ENCODE measurements at regions not wholly inside any gene's neighbourhood (a gene's known extent, or its start where the extent isn't known, plus 50 kb on each side); places are given as distances from the start of the nearest gene placed in this dataset.

DNA sequence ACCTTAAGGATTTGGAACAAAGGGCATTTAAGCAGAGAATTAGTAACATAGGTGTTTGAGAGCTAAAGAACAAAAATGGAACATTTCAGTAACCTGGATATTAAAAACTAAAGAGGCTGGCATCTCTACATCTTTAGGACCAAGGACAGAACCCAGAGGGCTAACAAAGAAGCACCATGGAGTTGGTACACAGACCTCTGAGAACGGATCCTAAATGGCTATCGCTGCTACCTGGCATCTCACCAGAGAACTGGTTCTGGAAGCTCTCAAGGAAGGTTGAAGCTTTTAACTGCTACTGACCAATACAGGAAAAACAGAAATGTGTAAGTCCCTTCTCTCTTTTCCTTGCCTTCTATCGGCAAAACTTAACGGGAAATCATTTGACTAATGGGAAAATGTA, 118.4 kb upstream of the TLL1 start:
- Histone ChIP-seq H2AFZ (ENCODE audit: low read length) (no peak overlapping the region), H3K79me1 (ENCODE audit: insufficient read depth, low read depth, low read length, poor library complexity, severe bottlenecking) (no peaks in the 10 kb centered on the region), H2BK12ac (ENCODE audit: insufficient read length, low read depth, low read length) (no peak overlapping the region), H3K4me2 (ENCODE audit: insufficient read depth, insufficient read length, low read length) (no peak overlapping the region), H3K4me1 (ENCODE audit: insufficient read depth, low read length) (no peaks in the 10 kb centered on the region; the same call in 1 of the 2 replicates), H4K91ac (ENCODE audit: insufficient read length, low read depth, low read length) (no peak overlapping the region), H3T11ph (ENCODE audit: low read length) (no peak overlapping the region), H2BK15ac (ENCODE audit: low read depth, low read length) (no peak overlapping the region), H4K5ac (ENCODE audit: insufficient read length, low read depth, low read length) (no peak overlapping the region), H4K8ac (replicated peaks; ENCODE audit: insufficient read length, low read depth, low read length) (no peak overlapping the region), H3K4ac (ENCODE audit: low read depth, low read length) (no peak overlapping the region), H3K9ac (ENCODE audit: extremely low read depth, insufficient read length, low read length) (no peak overlapping the region), H4K20me1 (ENCODE audit: control insufficient read depth, insufficient read depth, insufficient read length) (no peaks in the 10 kb centered on the region), H3K27ac (ENCODE audit: insufficient read length, low read depth, low read length) (no peak overlapping the region), H2BK20ac (ENCODE audit: low read depth, low read length, poor library complexity, severe bottlenecking) (no peak overlapping the region), H2BK5ac (ENCODE audit: insufficient read length, low read length) (no peak overlapping the region), H2BK120ac (ENCODE audit: low read depth, low read length, poor library complexity, severe bottlenecking) (no peak overlapping the region), H3K23me2 (ENCODE audit: insufficient read length, low read depth, low read length, poor library complexity, severe bottlenecking) (no peaks in the 10 kb centered on the region), H3K79me2 (ENCODE audit: insufficient read depth, low read length) (no peaks in the 10 kb centered on the region), H2AK5ac (ENCODE audit: insufficient read length, low read length) (no peak overlapping the region), H3K18ac (ENCODE audit: insufficient read length, low read depth, low read length) (no peak overlapping the region), H3K56ac (ENCODE audit: insufficient read length, low read depth, low read length) (no peak overlapping the region), H3K9me3 (ENCODE audit: control insufficient read depth, low read depth, low read length) (no peaks in the 10 kb centered on the region), H3K23ac (ENCODE audit: insufficient read length, low read depth, low read length) (no peak overlapping the region), H3K27me3 (ENCODE audit: insufficient read depth, low read length) (no peaks in the 10 kb centered on the region), H3K14ac (ENCODE audit: insufficient read depth, low read length) (no peak overlapping the region)
- H3K27ac Mint-ChIP-seq: no peak overlapping the region
- TF ChIP-seq CTCF (conservative IDR thresholded peaks at IDR 0.05): no peak
- H3K4me1 Mint-ChIP-seq: peaks cover 54 to 57% of the 10 kb centered on the region in 2 experiments
- H3K9me3 Mint-ChIP-seq: peaks cover 0 to 2% of the 10 kb centered on the region in 2 experiments; a peak in 1 of 5 replicates
- H3K4me3 Mint-ChIP-seq: no peak overlapping the region
- peaks cover 0 to 3% (median 1%) of the 10 kb centered on the region in 3 experiments; a peak in 2 of 7 replicates for H3K36me3 Mint-ChIP-seq (ENCODE audit: insufficient read depth in 1 of 3, low read depth in 3 of 3)
- DNase-seq: no peak
- no peaks in the 10 kb centered on the region for H3K27me3 Mint-ChIP-seq (ENCODE audit: low read depth)
- no CpG with 5 or more reads among the region's 4 CpGs for WGBS (ENCODE audit: extremely low coverage, insufficient read length, low lambda C conversion rate)

Measured in H9 (cell line).